Fibroblast of the conjunctiva (primary cell): ENCODE measurements at regions not wholly inside any gene's neighbourhood (a gene's known extent, or its start where the extent isn't known, plus 50 kb on each side); places are given as distances from the start of the nearest gene placed in this dataset.

Experiments used
- DNase-seq: peaks from one replicate; pipeline ENCODE4 v3.0.0-alpha.2; 2010; ENCODE audit warnings: low read depth

- no peak for DNase-seq
Observed at GRCh38 chr2:82674652-82675051, 1784.4 kb downstream of the SUCLG1 start.

- DNase-seq: no peak
Observed at GRCh38 chr2:82667491-82667890, 1791.6 kb downstream of the SUCLG1 start.

- no peak for DNase-seq
Observed at GRCh38 chr2:82665691-82666090, 1793.4 kb downstream of the SUCLG1 start.

- DNase-seq: no peak
Observed at GRCh38 chr2:82657106-82657505, 1802.0 kb downstream of the SUCLG1 start.

GRCh38 chr2:82656420-82656819, 1802.7 kb downstream of the SUCLG1 start:
- DNase-seq: no peak

GRCh38 chr2:82652117-82652516, 1807.0 kb downstream of the SUCLG1 start:
- DNase-seq: no peak

GRCh38 chr2:82650038-82650437, 1809.0 kb downstream of the SUCLG1 start:
- DNase-seq: no peak

GRCh38 chr2:82641598-82642180, 1817.4 kb downstream of the SUCLG1 start:
- no peak for DNase-seq

GRCh38 chr2:82636402-82637020, 1822.6 kb downstream of the SUCLG1 start:
- no peak for DNase-seq

- no peak for DNase-seq
Observed at GRCh38 chr2:82599021-82599420, 1860.1 kb downstream of the SUCLG1 start.

- DNase-seq: no peak
Observed at GRCh38 chr2:82596581-82596980, 1862.5 kb downstream of the SUCLG1 start.

GRCh38 chr2:82591718-82592117, 1867.4 kb downstream of the SUCLG1 start:
- no peak for DNase-seq

GRCh38 chr2:82576656-82577055, 1882.4 kb downstream of the SUCLG1 start:
- no peak for DNase-seq

- DNase-seq: no peak
Observed at GRCh38 chr2:82539280-82539621, 1919.8 kb downstream of the SUCLG1 start.

- DNase-seq: no peak
Observed at GRCh38 chr2:82538590-82539279, 1920.3 kb downstream of the SUCLG1 start.

- DNase-seq: no peak
Observed at GRCh38 chr2:82528288-82528687, 1930.8 kb downstream of the SUCLG1 start.

- DNase-seq: no peak
Observed at GRCh38 chr2:82527124-82527523, 1932.0 kb downstream of the SUCLG1 start.

GRCh38 chr2:82526277-82526676, 1932.8 kb downstream of the SUCLG1 start:
- DNase-seq: no peak

GRCh38 chr2:82525744-82526143, 1933.3 kb downstream of the SUCLG1 start:
- DNase-seq: no peak

- DNase-seq: no peak
Observed at GRCh38 chr2:82524826-82525225, 1934.3 kb downstream of the SUCLG1 start.

- DNase-seq: no peak
Observed at GRCh38 chr2:82511894-82512293, 1947.2 kb downstream of the SUCLG1 start.

GRCh38 chr2:82508702-82509101, 1950.4 kb downstream of the SUCLG1 start:
- no peak for DNase-seq

GRCh38 chr2:82507657-82508056, 1951.4 kb downstream of the SUCLG1 start:
- no peak for DNase-seq

- DNase-seq: no peak
Observed at GRCh38 chr2:82501217-82501616, 1957.9 kb downstream of the SUCLG1 start.
